ENCODE measurements at regions not wholly inside any gene's neighbourhood (a gene's known extent, or its start where the extent isn't known, plus 50 kb on each side); places are given as distances from the start of the nearest gene placed in this dataset.

GRCh38 chr7:125551008-125551407 is 621.4 kb upstream of the POT1 start:
- DNase-seq: no peak

GRCh38 chr7:125547505-125547904 is 617.9 kb upstream of the POT1 start:
- no peak for DNase-seq

GRCh38 chr7:125530553-125530952 is 600.9 kb upstream of the POT1 start:
- no peak for DNase-seq

- no peak for DNase-seq
Measured at GRCh38 chr7:125529249-125529648, 599.6 kb upstream of the POT1 start.

GRCh38 chr7:125526958-125527357 is 597.3 kb upstream of the POT1 start:
- no peak for DNase-seq

GRCh38 chr7:125526092-125526491 is 596.5 kb upstream of the POT1 start:
- no peak for DNase-seq

GRCh38 chr7:125516194-125516593 is 586.6 kb upstream of the POT1 start:
- no peak for DNase-seq

- DNase-seq: no peak
Measured at GRCh38 chr7:125512373-125512772, 582.7 kb upstream of the POT1 start.

GRCh38 chr7:125511310-125511709 is 581.7 kb upstream of the POT1 start:
- no peak for DNase-seq

- DNase-seq: no peak
Measured at GRCh38 chr7:125506331-125506730, 576.7 kb upstream of the POT1 start.

GRCh38 chr7:125504848-125505247 is 575.2 kb upstream of the POT1 start:
- DNase-seq: no peak

- DNase-seq: no peak
Measured at GRCh38 chr7:125495997-125496396, 566.4 kb upstream of the POT1 start.

- DNase-seq: no peak
Measured at GRCh38 chr7:125492521-125492920, 562.9 kb upstream of the POT1 start.

- no peak for DNase-seq
Measured at GRCh38 chr7:125491137-125491536, 561.5 kb upstream of the POT1 start.

- no peak for DNase-seq
Measured at GRCh38 chr7:125490167-125490566, 560.5 kb upstream of the POT1 start.

GRCh38 chr7:125485223-125485622 is 555.6 kb upstream of the POT1 start:
- no peak for DNase-seq

- no peak for DNase-seq
Measured at GRCh38 chr7:125484755-125485154, 555.1 kb upstream of the POT1 start.

GRCh38 chr7:125481323-125481722 is 551.7 kb upstream of the POT1 start:
- no peak for DNase-seq

GRCh38 chr7:125480762-125481161 is 551.1 kb upstream of the POT1 start:
- no peak for DNase-seq

GRCh38 chr7:125468855-125469174 is 539.2 kb upstream of the POT1 start:
- DNase-seq: no peak

- DNase-seq: no peak
Measured at GRCh38 chr7:125467996-125468854, 538.6 kb upstream of the POT1 start.

GRCh38 chr7:125465527-125465926 is 535.9 kb upstream of the POT1 start:
- no peak for DNase-seq

- no peak for DNase-seq
Measured at GRCh38 chr7:125462615-125463014, 533.0 kb upstream of the POT1 start.

GRCh38 chr7:125459038-125459437 is 529.4 kb upstream of the POT1 start:
- no peak for DNase-seq

GRCh38 chr7:125450749-125451148 is 521.1 kb upstream of the POT1 start:
- DNase-seq: no peak
